ENCODE measurements at regions not wholly inside any gene's neighbourhood (a gene's known extent, or its start where the extent isn't known, plus 50 kb on each side); places are given as distances from the start of the nearest gene placed in this dataset.

DNA sequence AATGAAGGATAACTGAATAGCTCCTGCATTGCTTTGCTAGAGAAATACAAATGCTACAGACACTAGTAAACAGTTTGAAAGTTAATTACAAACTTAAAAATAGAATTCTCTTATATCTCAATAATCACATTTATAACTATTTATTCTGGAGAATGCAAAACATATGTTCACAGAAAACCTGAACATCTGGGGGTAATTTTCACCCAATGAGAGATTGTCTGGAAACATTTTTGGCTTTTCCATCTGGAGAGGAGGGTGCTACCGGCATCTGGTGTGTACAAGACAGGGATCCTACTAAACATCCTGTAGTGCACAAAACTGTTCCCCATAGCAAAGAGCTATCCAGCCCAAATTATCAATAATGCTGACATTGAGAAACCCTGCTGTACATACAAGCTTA lies 378.4 kb upstream of the CHORDC1 start:
- Histone ChIP-seq H3K27ac (ENCODE audit: low read depth, low read length, poor library complexity, severe bottlenecking) (no peak overlapping the region), H3K36me3 (ENCODE audit: insufficient read depth, low read length, poor library complexity, severe bottlenecking) (no peaks in the 10 kb centered on the region), H3K4me1 (ENCODE audit: insufficient read depth, low read length, poor library complexity, severe bottlenecking) (no peaks in the 10 kb centered on the region), H3K4me3 (ENCODE audit: low read depth, low read length, poor library complexity, severe bottlenecking) (no peak overlapping the region), H3K27me3 (replicated peaks; ENCODE audit: insufficient read depth, low read depth, low read length, poor library complexity) (no peaks in the 10 kb centered on the region), H3K9me3 (ENCODE audit: low read depth, low read length, poor library complexity, severe bottlenecking) (no peaks in the 10 kb centered on the region)
- CTCF ChIA-PET = no interaction called here
- POLR2A ChIA-PET (ENCODE audit: low non-redundant PET) = no interaction called here
- BruUV-seq (replicated peaks) = no TSS peak
- no peak for TF ChIP-seq EZH2 (IDR thresholded peaks at IDR 0.05; ENCODE audit: borderline replicate concordance, low read depth, low read length, poor library complexity, severe bottlenecking)
- TF ChIP-seq, protein P1, sequence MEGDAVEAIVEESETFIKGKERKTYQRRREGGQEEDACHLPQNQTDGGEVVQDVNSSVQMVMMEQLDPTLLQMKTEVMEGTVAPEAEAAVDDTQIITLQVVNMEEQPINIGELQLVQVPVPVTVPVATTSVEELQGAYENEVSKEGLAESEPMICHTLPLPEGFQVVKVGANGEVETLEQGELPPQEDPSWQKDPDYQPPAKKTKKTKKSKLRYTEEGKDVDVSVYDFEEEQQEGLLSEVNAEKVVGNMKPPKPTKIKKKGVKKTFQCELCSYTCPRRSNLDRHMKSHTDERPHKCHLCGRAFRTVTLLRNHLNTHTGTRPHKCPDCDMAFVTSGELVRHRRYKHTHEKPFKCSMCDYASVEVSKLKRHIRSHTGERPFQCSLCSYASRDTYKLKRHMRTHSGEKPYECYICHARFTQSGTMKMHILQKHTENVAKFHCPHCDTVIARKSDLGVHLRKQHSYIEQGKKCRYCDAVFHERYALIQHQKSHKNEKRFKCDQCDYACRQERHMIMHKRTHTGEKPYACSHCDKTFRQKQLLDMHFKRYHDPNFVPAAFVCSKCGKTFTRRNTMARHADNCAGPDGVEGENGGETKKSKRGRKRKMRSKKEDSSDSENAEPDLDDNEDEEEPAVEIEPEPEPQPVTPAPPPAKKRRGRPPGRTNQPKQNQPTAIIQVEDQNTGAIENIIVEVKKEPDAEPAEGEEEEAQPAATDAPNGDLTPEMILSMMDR (conservative IDR thresholded peaks at IDR 0.05; ENCODE audit: low read depth, low read length) = no peak
- no peak for DNase-seq (ENCODE audit: low spot score)
- intact Hi-C loops (cut with micrococcal nuclease; ENCODE audit: unreplicated experiment) = no loop called here

DNA sequence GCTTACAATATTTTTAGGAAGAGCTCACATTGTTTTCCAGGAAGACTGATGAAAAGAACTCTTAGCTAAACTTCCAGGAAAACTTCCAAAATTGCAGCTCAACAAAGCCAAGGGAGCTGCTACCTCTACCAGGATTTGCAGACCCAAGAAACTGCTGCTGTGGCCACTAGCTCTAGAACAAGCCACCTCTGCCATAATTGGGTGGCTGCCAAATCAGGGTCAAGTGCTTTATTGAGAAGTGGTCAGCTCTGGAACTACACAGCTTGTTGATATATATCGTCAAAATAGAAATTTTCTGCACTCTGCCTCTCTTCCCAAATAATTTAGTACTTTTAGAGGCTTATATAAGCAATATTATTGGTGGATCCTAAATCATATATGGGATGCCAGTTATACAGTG lies 371.8 kb upstream of the CHORDC1 start:
- H3K27me3 ChIP-seq (replicated peaks; ENCODE audit: insufficient read depth, low read depth, low read length, poor library complexity) = no peaks in the 10 kb centered on the region
- H3K27ac ChIP-seq (ENCODE audit: low read depth, low read length, poor library complexity, severe bottlenecking) = no peak overlapping the region
- DNase-seq (ENCODE audit: low spot score) = no peak
- intact Hi-C loops (cut with micrococcal nuclease; ENCODE audit: unreplicated experiment) = no loop called here
- H3K4me1 ChIP-seq (ENCODE audit: insufficient read depth, low read length, poor library complexity, severe bottlenecking) = no peaks in the 10 kb centered on the region
- H3K4me3 ChIP-seq (ENCODE audit: low read depth, low read length, poor library complexity, severe bottlenecking) = no peak overlapping the region
- H3K9me3 ChIP-seq (ENCODE audit: low read depth, low read length, poor library complexity, severe bottlenecking) = no peaks in the 10 kb centered on the region
- ChIA-PET CTCF (no interaction called here), POLR2A (ENCODE audit: low non-redundant PET) (no interaction called here)
- TF ChIP-seq EZH2 (IDR thresholded peaks at IDR 0.05; ENCODE audit: borderline replicate concordance, low read depth, low read length, poor library complexity, severe bottlenecking) = no peak
- TF ChIP-seq, protein P1 (conservative IDR thresholded peaks at IDR 0.05; ENCODE audit: low read depth, low read length) = no peak
- BruUV-seq (replicated peaks) = no TSS peak
- H3K36me3 ChIP-seq (ENCODE audit: insufficient read depth, low read length, poor library complexity, severe bottlenecking) = no peaks in the 10 kb centered on the region

DNA sequence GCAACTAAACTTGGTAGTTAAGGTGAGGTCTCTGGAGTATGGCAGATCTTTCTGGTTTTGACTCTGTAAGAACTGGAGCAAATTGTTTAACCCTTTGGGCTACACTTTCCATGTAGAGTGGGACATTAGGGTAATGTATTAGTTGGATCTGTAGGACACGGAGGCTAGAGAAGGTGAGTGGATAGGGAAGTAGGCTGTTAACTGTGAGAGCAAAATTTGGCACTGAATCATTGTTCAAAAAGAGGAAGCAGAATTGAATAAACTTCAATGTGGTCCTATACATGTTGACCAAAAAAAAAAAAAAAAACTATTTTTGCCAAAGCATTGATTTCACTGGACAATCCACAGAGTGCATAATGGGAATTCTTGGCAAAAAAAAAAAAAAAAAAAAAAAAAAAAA lies 370.2 kb upstream of the CHORDC1 start:
- intact Hi-C loops (cut with micrococcal nuclease; ENCODE audit: unreplicated experiment) = no loop called here
- BruUV-seq (replicated peaks) = no TSS peak
- no peak overlapping the region for H3K27ac ChIP-seq (ENCODE audit: low read depth, low read length, poor library complexity, severe bottlenecking)
- ChIA-PET POLR2A (ENCODE audit: low non-redundant PET) (no interaction called here), CTCF (no interaction called here)
- no peak overlapping the region for H3K4me3 ChIP-seq (ENCODE audit: low read depth, low read length, poor library complexity, severe bottlenecking)
- H3K36me3 ChIP-seq (ENCODE audit: insufficient read depth, low read length, poor library complexity, severe bottlenecking) = no peaks in the 10 kb centered on the region
- DNase-seq (ENCODE audit: low spot score) = no peak
- no peaks in the 10 kb centered on the region for H3K9me3 ChIP-seq (ENCODE audit: low read depth, low read length, poor library complexity, severe bottlenecking)
- no peaks in the 10 kb centered on the region for H3K27me3 ChIP-seq (replicated peaks; ENCODE audit: insufficient read depth, low read depth, low read length, poor library complexity)
- no peaks in the 10 kb centered on the region for H3K4me1 ChIP-seq (ENCODE audit: insufficient read depth, low read length, poor library complexity, severe bottlenecking)
- TF ChIP-seq EZH2 (IDR thresholded peaks at IDR 0.05; ENCODE audit: borderline replicate concordance, low read depth, low read length, poor library complexity, severe bottlenecking) = no peak
- TF ChIP-seq, protein P1 (conservative IDR thresholded peaks at IDR 0.05; ENCODE audit: low read depth, low read length) = no peak
